ENCODE measurements at regions not wholly inside any gene's neighbourhood (a gene's known extent, or its start where the extent isn't known, plus 50 kb on each side); places are given as distances from the start of the nearest gene placed in this dataset.

- no peaks in the 10 kb centered on the region for H3K36me3 ChIP-seq (ENCODE audit: control insufficient read depth in 1 of 2, insufficient read depth in 2 of 2, low read length in 2 of 2)
- ATAC-seq (no peak), DNase-seq (ENCODE audit: low read depth, low spot score) (no peak)
- ChIA-PET POLR2A (no interaction called here), RAD21 (ENCODE audit: low non-redundant PET in 1 of 2, low total read pairs in 2 of 2, uncharacterized antibody in 2 of 2, unreplicated experiment in 2 of 2) (no interaction called here), CTCF (no interaction called here)
- H3K79me2 ChIP-seq (ENCODE audit: insufficient read depth, low read length), result no peaks in the 10 kb centered on the region
- no peak overlapping the region for H3K27ac ChIP-seq (ENCODE audit: low read depth, low read length)
- H3K9me2 ChIP-seq (ENCODE audit: insufficient read depth), result no peaks in the 10 kb centered on the region
- H4K20me1 ChIP-seq (ENCODE audit: insufficient read depth), result no peaks in the 10 kb centered on the region
- BruUV-seq (replicated peaks), result no TSS peak
- H3K4me1 ChIP-seq (ENCODE audit: control insufficient read depth in 1 of 2, insufficient read depth in 2 of 2, low read length in 2 of 2), result no peaks in the 10 kb centered on the region
- no peak overlapping the region for H3K4me2 ChIP-seq (ENCODE audit: low read length)
- TF ChIP-seq ELF1 (IDR thresholded peaks at IDR 0.05; ENCODE audit: borderline replicate concordance, low read depth) (no peak), ZNF274 (IDR thresholded peaks at IDR 0.05; ENCODE audit: low read depth, low read length) (no peak), CTCF (IDR thresholded peaks at IDR 0.05 in 2 of 3, conservative IDR thresholded peaks at IDR 0.05 in 1 of 3; ENCODE audit: borderline replicate concordance in 1 of 3, insufficient read depth in 1 of 3, low read depth in 2 of 3, low read length in 2 of 3) (no peak), EZH2phosphoT487 (IDR thresholded peaks at IDR 0.05; ENCODE audit: borderline replicate concordance) (no peak), FOSL1 (IDR thresholded peaks at IDR 0.05; ENCODE audit: low read depth) (no peak), POLR2A (IDR thresholded peaks at IDR 0.05; ENCODE audit: borderline replicate concordance, extremely low read depth, insufficient read depth, insufficient read length) (no peak), SIN3A (IDR thresholded peaks at IDR 0.05; ENCODE audit: low read depth) (no peak), RAD21 (IDR thresholded peaks at IDR 0.05; ENCODE audit: low read depth) (no peak)
- TF ChIP-seq, protein P1, sequence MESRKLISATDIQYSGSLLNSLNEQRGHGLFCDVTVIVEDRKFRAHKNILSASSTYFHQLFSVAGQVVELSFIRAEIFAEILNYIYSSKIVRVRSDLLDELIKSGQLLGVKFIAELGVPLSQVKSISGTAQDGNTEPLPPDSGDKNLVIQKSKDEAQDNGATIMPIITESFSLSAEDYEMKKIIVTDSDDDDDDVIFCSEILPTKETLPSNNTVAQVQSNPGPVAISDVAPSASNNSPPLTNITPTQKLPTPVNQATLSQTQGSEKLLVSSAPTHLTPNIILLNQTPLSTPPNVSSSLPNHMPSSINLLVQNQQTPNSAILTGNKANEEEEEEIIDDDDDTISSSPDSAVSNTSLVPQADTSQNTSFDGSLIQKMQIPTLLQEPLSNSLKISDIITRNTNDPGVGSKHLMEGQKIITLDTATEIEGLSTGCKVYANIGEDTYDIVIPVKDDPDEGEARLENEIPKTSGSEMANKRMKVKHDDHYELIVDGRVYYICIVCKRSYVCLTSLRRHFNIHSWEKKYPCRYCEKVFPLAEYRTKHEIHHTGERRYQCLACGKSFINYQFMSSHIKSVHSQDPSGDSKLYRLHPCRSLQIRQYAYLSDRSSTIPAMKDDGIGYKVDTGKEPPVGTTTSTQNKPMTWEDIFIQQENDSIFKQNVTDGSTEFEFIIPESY (IDR thresholded peaks at IDR 0.05; ENCODE audit: extremely low read depth, insufficient replicate concordance, low read length), result no peak
- H3K4me3 ChIP-seq (replicated peaks in 1 of 2; ENCODE audit: low read depth in 1 of 2, low read length in 2 of 2), result no peak overlapping the region
- H3K27me3 ChIP-seq (ENCODE audit: insufficient read depth, low read length), result peaks cover 32% of the 10 kb centered on the region
- no peak overlapping the region for H3K9ac ChIP-seq (ENCODE audit: low read length)
- H2AFZ ChIP-seq (ENCODE audit: low read depth, low read length, poor library complexity, severe bottlenecking), result no peak overlapping the region
- intact Hi-C loops (cut with micrococcal nuclease), result no loop called here
- no peaks in the 10 kb centered on the region for H3K9me3 ChIP-seq (ENCODE audit: control insufficient read depth in 1 of 2, insufficient read depth in 1 of 2, low read depth in 1 of 2, low read length in 2 of 2)
These were observed 335.4 kb downstream of the CXCL12 start for GRCh38 chr10:44049301-44050015.

All from HCT116 (cell line).